HG03378 (cell line): ENCODE measurements at regions not wholly inside any gene's neighbourhood (a gene's known extent, or its start where the extent isn't known, plus 50 kb on each side); places are given as distances from the start of the nearest gene placed in this dataset.
"Not testable (repeated sequence)": the region's sequence is repeated elsewhere in the genome, so short reads cannot be mapped to it uniquely, and the experiment has no call there.

Experiments used
- ATAC-seq: cut with Tn5 transposase; IDR thresholded peaks from one replicate; pipeline ENCODE4 v1.9.1; 2021; ENCODE audit warnings: mild to moderate bottlenecking, moderate library complexity; ENCODE audit not compliant: unreplicated experiment

GRCh38 chr13:83162493-83162892 is 719.8 kb downstream of the SLITRK1 start:
- ATAC-seq, result no peak

DNA sequence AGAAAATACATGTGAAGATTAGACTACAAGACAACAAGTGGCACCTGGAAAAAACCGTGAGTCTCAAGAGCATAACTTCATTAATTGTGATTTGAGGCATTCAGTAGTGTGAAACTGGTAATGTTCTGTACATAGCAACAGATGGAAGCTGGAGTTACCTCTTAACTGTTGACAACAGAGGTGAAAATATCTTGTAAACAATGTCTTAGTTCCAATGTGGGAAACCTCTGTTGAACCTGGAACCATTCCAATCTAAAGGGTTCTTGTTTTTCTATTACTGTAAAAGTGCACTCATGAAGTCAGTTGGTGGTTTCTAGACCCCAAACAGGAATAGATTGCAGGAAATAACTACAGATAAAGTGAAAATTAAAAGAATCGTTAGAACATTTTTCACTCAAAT is 728.4 kb downstream of the SLITRK1 start:
- ATAC-seq, result no peak

GRCh38 chr13:83151308-83151660 is 731.0 kb downstream of the SLITRK1 start:
- no peak for ATAC-seq

- no peak for ATAC-seq
These were observed 731.5 kb downstream of the SLITRK1 start for GRCh38 chr13:83150616-83151307.

- ATAC-seq, result no peak
These were observed 745.6 kb downstream of the SLITRK1 start for GRCh38 chr13:83136660-83137059.

DNA sequence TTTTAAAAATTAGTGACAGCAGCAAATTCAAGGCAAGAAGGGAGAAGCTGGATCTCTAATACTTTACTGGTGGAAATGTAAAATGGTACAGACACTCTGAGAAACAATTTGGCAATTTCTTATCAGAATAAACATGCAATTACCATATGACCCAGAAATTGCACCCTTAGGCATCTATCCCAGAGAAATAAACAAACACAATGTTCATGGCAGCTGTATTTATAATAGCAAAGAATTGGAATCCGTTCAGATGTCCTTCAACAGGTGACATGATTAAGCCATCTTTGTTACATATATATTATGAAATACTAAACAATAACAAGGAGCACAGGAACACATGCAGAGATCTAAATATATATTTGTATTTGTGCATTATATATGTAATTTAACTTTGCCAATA is 756.5 kb downstream of the SLITRK1 start:
- no peak for ATAC-seq

- no peak for ATAC-seq
These were observed 760.4 kb downstream of the SLITRK1 start for GRCh38 chr13:83121896-83122295.

- ATAC-seq, result no peak
These were observed 765.2 kb downstream of the SLITRK1 start for GRCh38 chr13:83117046-83117445.

GRCh38 chr13:83101574-83102247 is 780.6 kb downstream of the SLITRK1 start:
- ATAC-seq, result not testable (repeated sequence)

DNA sequence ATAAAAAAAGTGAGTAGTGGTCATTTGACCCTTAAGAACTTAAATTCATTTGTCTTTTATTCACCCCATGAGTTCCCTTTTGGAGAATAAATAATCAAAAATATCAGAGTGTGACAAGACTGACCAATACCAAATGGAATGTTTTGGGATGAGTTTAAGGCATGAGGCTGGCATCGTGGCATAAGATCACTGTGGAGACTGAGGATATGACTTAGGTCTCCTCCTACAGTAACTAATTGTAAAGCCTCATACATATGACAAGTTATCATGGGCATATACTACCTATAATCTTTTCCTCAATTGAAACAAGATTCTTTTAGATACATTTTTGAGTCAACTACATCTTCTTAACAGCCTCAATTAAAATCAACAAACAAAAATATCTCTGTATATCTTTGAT is 782.0 kb downstream of the SLITRK1 start:
- ATAC-seq, result no peak

- ATAC-seq, result no peak
These were observed 793.4 kb downstream of the SLITRK1 start for GRCh38 chr13:83088858-83089257.

GRCh38 chr13:83086948-83087347 is 795.3 kb downstream of the SLITRK1 start:
- ATAC-seq, result no peak

GRCh38 chr13:83086088-83086487 is 796.2 kb downstream of the SLITRK1 start:
- ATAC-seq, result no peak

GRCh38 chr13:83085186-83085900 is 796.9 kb downstream of the SLITRK1 start:
- no peak for ATAC-seq

GRCh38 chr13:83077499-83077898 is 804.8 kb downstream of the SLITRK1 start:
- no peak for ATAC-seq

GRCh38 chr13:83073930-83074329 is 808.3 kb downstream of the SLITRK1 start:
- ATAC-seq, result not testable (repeated sequence)

DNA sequence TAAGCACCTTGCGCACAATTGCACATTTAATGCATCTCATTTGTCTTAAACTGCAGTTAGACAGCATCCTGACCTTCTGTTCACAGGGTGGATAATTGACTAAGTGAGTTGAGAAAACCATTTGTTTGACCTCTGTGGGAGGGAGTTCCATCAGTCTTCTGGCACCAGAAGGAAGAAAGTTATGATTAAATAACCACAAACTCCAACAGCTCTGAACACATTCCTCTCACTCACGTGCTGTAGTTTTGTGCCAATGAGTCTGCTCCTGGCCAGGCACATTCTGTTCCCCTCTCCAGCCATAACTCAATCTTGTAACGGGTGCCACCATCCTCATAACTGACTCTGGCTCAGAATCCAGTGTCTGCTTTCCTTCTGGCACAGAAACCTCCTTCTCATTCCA is 817.2 kb downstream of the SLITRK1 start:
- ATAC-seq, result no peak

- no peak for ATAC-seq
These were observed 825.2 kb downstream of the SLITRK1 start for GRCh38 chr13:83057119-83057518.

- ATAC-seq, result no peak
These were observed 826.0 kb downstream of the SLITRK1 start for GRCh38 chr13:83056269-83056668.

DNA sequence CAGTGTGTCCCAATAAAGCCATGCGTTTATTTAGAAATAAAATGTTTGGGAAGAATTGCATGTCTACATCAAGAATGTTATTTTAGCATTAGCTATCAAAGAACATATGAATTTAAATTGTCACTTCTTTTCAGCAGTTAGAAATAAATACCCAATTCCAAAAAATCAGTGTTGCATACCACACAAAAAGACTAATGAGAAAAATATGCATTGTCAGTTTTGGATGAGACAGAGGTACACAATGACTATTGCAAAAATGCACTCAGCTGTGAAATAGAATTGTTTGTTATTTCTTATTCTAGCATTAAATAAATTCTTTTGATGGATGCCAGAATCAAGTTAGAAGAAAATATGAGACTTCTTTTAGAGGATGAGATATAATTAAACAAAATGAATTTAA is 833.9 kb downstream of the SLITRK1 start:
- no peak for ATAC-seq

DNA sequence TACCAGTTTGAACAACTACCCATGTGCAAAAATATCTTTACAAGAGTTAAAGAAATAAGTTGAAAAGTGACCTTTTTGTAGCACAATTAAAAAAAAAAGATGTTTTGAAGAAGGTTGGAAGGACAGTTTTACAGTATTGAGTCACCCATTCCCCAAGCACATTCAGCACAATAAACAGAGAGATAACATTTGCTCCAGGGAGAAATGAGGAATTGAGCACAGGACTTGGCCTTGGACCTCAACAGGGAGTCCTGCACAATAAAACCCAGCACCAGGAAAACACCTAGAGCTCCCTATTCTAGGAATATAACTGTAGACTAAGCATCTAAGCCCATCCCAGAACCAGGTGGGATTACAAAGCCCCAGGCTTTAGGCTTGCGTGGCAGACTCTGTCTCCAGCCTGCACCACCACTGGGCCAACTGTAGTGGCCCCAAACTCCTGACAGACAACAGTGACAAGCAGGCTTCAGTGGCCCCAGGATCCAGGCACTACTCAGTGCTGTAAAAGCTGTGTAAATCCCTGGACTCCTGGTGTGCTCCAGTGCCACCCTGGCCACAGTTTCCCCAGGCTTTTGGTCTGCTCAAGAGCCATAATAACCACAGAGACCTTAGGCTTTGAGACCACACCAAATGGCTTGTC is 857.2 kb downstream of the SLITRK1 start:
- no peak for ATAC-seq

DNA sequence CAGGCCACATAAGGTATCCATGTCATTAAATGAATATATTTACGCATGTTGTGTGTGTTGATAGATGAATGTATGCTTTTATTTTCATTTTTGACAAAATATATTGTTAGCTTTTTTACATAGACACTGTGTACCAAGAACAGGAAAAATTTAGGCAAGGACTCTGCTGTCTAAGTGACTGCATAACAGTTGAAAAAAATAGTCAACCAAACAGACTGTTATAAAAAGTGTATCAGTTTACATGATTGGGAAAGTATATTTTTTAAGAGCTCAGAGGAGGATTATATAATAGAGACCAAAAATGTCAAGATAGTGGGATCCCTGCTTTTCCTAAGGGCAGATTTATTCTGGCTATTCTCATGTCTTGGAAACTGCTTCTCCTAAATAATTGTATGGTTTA is 858.0 kb downstream of the SLITRK1 start:
- ATAC-seq, result no peak
